ENCODE measurements at regions not wholly inside any gene's neighbourhood (a gene's known extent, or its start where the extent isn't known, plus 50 kb on each side); places are given as distances from the start of the nearest gene placed in this dataset.

- no peak for TF ChIP-seq CTCF (IDR thresholded peaks at IDR 0.05)
- TF ChIP-seq POLR2A (IDR thresholded peaks at IDR 0.05) = no peak
Observed at GRCh38 chr16:13606804-13607203, 313.1 kb upstream of the ERCC4 start.

Data from right lobe of liver (tissue), 4 donors.